CD8-positive, alpha-beta memory T cell (primary cell): ENCODE measurements at regions not wholly inside any gene's neighbourhood (a gene's known extent, or its start where the extent isn't known, plus 50 kb on each side); places are given as distances from the start of the nearest gene placed in this dataset.
"Not testable (repeated sequence)": the region's sequence is repeated elsewhere in the genome, so short reads cannot be mapped to it uniquely, and the experiment has no call there.

Source experiments
- CTCF ChIA-PET: fragments of 350-600 bp; sonication (Branson Sonifier 250); formaldehyde crosslinking; loops from one replicate; lab custom pipeline; 2021; ENCODE audit warnings: antibody characterized with exemption; lab: Charles Lee
- POLR2A ChIA-PET: fragments of 350-600 bp; sonication (Branson Sonifier 250); formaldehyde crosslinking; loops from one replicate; lab custom pipeline; 2021; ENCODE audit warnings: antibody characterized with exemption; lab: Charles Lee
- DNase-seq, 5 donors: peaks; one replicate each; pipeline versions ENCODE4 v3.0.0 to v3.0.0-alpha.2; 2020 to 2022; ENCODE audit warnings: mixed read lengths in 1 of 5
- H3K27ac ChIP-seq: one replicate; pipeline ENCODE4 v1.7.0; 2013; ENCODE audit warnings: low read depth, mild to moderate bottlenecking, low read length, moderate library complexity
- H3K27me3 ChIP-seq: 2 replicates; pipeline ENCODE4 v1.7.0; 2013; ENCODE audit warnings: low read length, mild to moderate bottlenecking; ENCODE audit not compliant: insufficient read depth, poor library complexity, severe bottlenecking
- H3K36me3 ChIP-seq: 2 replicates; pipeline ENCODE4 v1.7.0; 2013; ENCODE audit warnings: mild to moderate bottlenecking, low read length, moderate library complexity; ENCODE audit not compliant: insufficient read depth
- H3K4me1 ChIP-seq: 2 replicates; pipeline ENCODE4 v1.7.0; 2013; ENCODE audit warnings: mild to moderate bottlenecking, low read length, moderate library complexity; ENCODE audit not compliant: insufficient read depth
- H3K4me3 ChIP-seq: 2 replicates; pipeline ENCODE4 v1.7.0; 2013; ENCODE audit warnings: mild to moderate bottlenecking, low read length
- H3K9me3 ChIP-seq: 2 replicates; pipeline ENCODE4 v1.7.0; 2013; ENCODE audit warnings: mild to moderate bottlenecking, low read length
- H3K27ac Mint-ChIP-seq, 8 donors: one replicate each; pipeline ENCODE4 v1.8.0; 2020 to 2021; ENCODE audit warnings: mixed read lengths in 8 of 8, mild to moderate bottlenecking in 6 of 8, inconsistent platforms in 3 of 8, moderate library complexity in 3 of 8
- H3K27me3 Mint-ChIP-seq, 2 donors: one replicate each; pipeline ENCODE4 v1.8.0; 2020 to 2021; ENCODE audit warnings: mixed read lengths in 2 of 2, mild to moderate bottlenecking in 1 of 2, moderate library complexity in 1 of 2
- H3K36me3 Mint-ChIP-seq, 3 donors: one replicate each; pipeline ENCODE4 v1.8.0; 2020 to 2021; ENCODE audit warnings: mixed read lengths in 3 of 3, inconsistent platforms in 1 of 3, mild to moderate bottlenecking in 1 of 3
- H3K4me1 Mint-ChIP-seq, 3 donors: one replicate each; pipeline ENCODE4 v1.8.0; 2020 to 2021; ENCODE audit warnings: mixed read lengths in 3 of 3, inconsistent platforms in 1 of 3, mild to moderate bottlenecking in 1 of 3
- H3K4me3 Mint-ChIP-seq, 7 donors: one replicate each; pipeline ENCODE4 v1.8.0; 2020 to 2021; ENCODE audit warnings: mixed read lengths in 7 of 7, mild to moderate bottlenecking in 6 of 7, moderate library complexity in 4 of 7, inconsistent platforms in 2 of 7
- H3K9me3 Mint-ChIP-seq, 5 donors: one replicate each; pipeline ENCODE4 v1.8.0; 2020 to 2022; ENCODE audit warnings: mixed read lengths in 5 of 5, mild to moderate bottlenecking in 3 of 5, moderate library complexity in 2 of 5, inconsistent platforms in 1 of 5

- H3K27me3 ChIP-seq: no peaks in the 10 kb centered on the region
- no peak overlapping the region for H3K4me3 ChIP-seq
- H3K4me1 ChIP-seq: no peaks in the 10 kb centered on the region
- Mint-ChIP-seq H3K4me1 (no peaks in the 10 kb centered on the region), H3K4me3 (no peak overlapping the region), H3K27me3 (no peaks in the 10 kb centered on the region), H3K9me3 (peaks cover 0 to 7% (median 2%) of the 10 kb centered on the region in 5 donors), H3K36me3 (no peaks in the 10 kb centered on the region), H3K27ac (no peak overlapping the region)
- H3K27ac ChIP-seq: no peak overlapping the region
- DNase-seq: no peak
- no peaks in the 10 kb centered on the region for H3K36me3 ChIP-seq
- ChIA-PET CTCF (no interaction called here), POLR2A (interaction anchor here (0.6 kb wide), 1 partner anchor 49 kb away, joined by 4 read pairs; no protein-coding TSS in a partner anchor)
- no peaks in the 10 kb centered on the region for H3K9me3 ChIP-seq
Observed at GRCh38 chr18:70840649-70841048, 551.8 kb downstream of the SOCS6 start.

- Histone ChIP-seq H3K4me3 (no peak overlapping the region), H3K27me3 (no peaks in the 10 kb centered on the region), H3K27ac (no peak overlapping the region), H3K36me3 (no peaks in the 10 kb centered on the region), H3K4me1 (no peaks in the 10 kb centered on the region), H3K9me3 (no peaks in the 10 kb centered on the region)
- Mint-ChIP-seq H3K27me3 (no peaks in the 10 kb centered on the region), H3K36me3 (peaks cover 0 to 2% (median 0%) of the 10 kb centered on the region in 3 donors), H3K27ac (no peak overlapping the region), H3K4me1 (no peaks in the 10 kb centered on the region), H3K9me3 (peaks cover 0 to 7% (median 0%) of the 10 kb centered on the region in 5 donors), H3K4me3 (no peak overlapping the region)
- CTCF ChIA-PET: no interaction called here
- no peak for DNase-seq
- POLR2A ChIA-PET: no interaction called here
Observed at GRCh38 chr18:70827632-70828031, 538.8 kb downstream of the SOCS6 start.

GRCh38 chr18:70826571-70826970 lies 537.7 kb downstream of the SOCS6 start:
- Histone ChIP-seq H3K4me3 (no peak overlapping the region), H3K27ac (no peak overlapping the region), H3K9me3 (no peaks in the 10 kb centered on the region), H3K36me3 (no peaks in the 10 kb centered on the region), H3K27me3 (no peaks in the 10 kb centered on the region), H3K4me1 (no peaks in the 10 kb centered on the region)
- no peak overlapping the region for H3K4me3 Mint-ChIP-seq
- no peaks in the 10 kb centered on the region for H3K27me3 Mint-ChIP-seq
- no peak for DNase-seq
- peaks cover 0 to 7% (median under 1%) of the 10 kb centered on the region in 5 donors for H3K9me3 Mint-ChIP-seq
- H3K27ac Mint-ChIP-seq: no peak overlapping the region
- no peaks in the 10 kb centered on the region for H3K4me1 Mint-ChIP-seq
- POLR2A ChIA-PET: no interaction called here
- CTCF ChIA-PET: no interaction called here
- peaks cover 0 to 2% (median 0%) of the 10 kb centered on the region in 3 donors for H3K36me3 Mint-ChIP-seq

GRCh38 chr18:70822691-70823090 lies 533.8 kb downstream of the SOCS6 start:
- ChIA-PET CTCF (no interaction called here), POLR2A (no interaction called here)
- no peaks in the 10 kb centered on the region for H3K9me3 ChIP-seq
- no peaks in the 10 kb centered on the region for H3K4me1 ChIP-seq
- Mint-ChIP-seq H3K4me3 (no peak overlapping the region), H3K27ac (no peak overlapping the region), H3K9me3 (peaks cover 0 to 5% (median 3%) of the 10 kb centered on the region in 5 donors), H3K27me3 (no peaks in the 10 kb centered on the region), H3K4me1 (no peaks in the 10 kb centered on the region), H3K36me3 (peaks cover 0 to 2% (median 0%) of the 10 kb centered on the region in 3 donors)
- DNase-seq: no peak
- no peaks in the 10 kb centered on the region for H3K27me3 ChIP-seq
- H3K27ac ChIP-seq: no peak overlapping the region
- no peak overlapping the region for H3K4me3 ChIP-seq
- H3K36me3 ChIP-seq: no peaks in the 10 kb centered on the region

GRCh38 chr18:70822117-70822516 lies 533.3 kb downstream of the SOCS6 start:
- no peak overlapping the region for H3K27ac Mint-ChIP-seq

GRCh38 chr18:70808481-70809056 lies 519.7 kb downstream of the SOCS6 start:
- Mint-ChIP-seq H3K4me1 (no peaks in the 10 kb centered on the region), H3K27me3 (no peaks in the 10 kb centered on the region), H3K27ac (no peak overlapping the region), H3K36me3 (no peaks in the 10 kb centered on the region), H3K4me3 (no peak overlapping the region), H3K9me3 (peaks cover 0 to 16% (median 3%) of the 10 kb centered on the region in 5 donors)
- no peaks in the 10 kb centered on the region for H3K9me3 ChIP-seq
- CTCF ChIA-PET: no interaction called here
- DNase-seq: no peak
- H3K36me3 ChIP-seq: no peaks in the 10 kb centered on the region
- no peaks in the 10 kb centered on the region for H3K4me1 ChIP-seq
- no peak overlapping the region for H3K4me3 ChIP-seq
- POLR2A ChIA-PET: no interaction called here
- no peak overlapping the region for H3K27ac ChIP-seq
- no peaks in the 10 kb centered on the region for H3K27me3 ChIP-seq

More at GRCh38 chr18:70822117-70822516, 533.3 kb downstream of the SOCS6 start:
- Histone ChIP-seq H3K9me3 (no peaks in the 10 kb centered on the region), H3K4me3 (no peak overlapping the region), H3K36me3 (no peaks in the 10 kb centered on the region), H3K4me1 (no peaks in the 10 kb centered on the region), H3K27ac (no peak overlapping the region), H3K27me3 (no peaks in the 10 kb centered on the region)
- no peak overlapping the region for H3K4me3 Mint-ChIP-seq
- no peaks in the 10 kb centered on the region for H3K27me3 Mint-ChIP-seq
- H3K4me1 Mint-ChIP-seq: no peaks in the 10 kb centered on the region
- CTCF ChIA-PET: no interaction called here
- POLR2A ChIA-PET: no interaction called here
- no peak for DNase-seq
- peaks cover 0 to 2% (median 0%) of the 10 kb centered on the region in 3 donors for H3K36me3 Mint-ChIP-seq
- H3K9me3 Mint-ChIP-seq: peaks cover 0 to 5% (median 3%) of the 10 kb centered on the region in 5 donors

- Mint-ChIP-seq H3K36me3 (no peaks in the 10 kb centered on the region), H3K4me1 (peaks cover 0 to 6% (median 0%) of the 10 kb centered on the region in 3 donors), H3K9me3 (peaks cover 0 to 8% (median 0%) of the 10 kb centered on the region in 5 donors), H3K4me3 (no peak overlapping the region), H3K27me3 (no peaks in the 10 kb centered on the region), H3K27ac (no peak overlapping the region)
- no peaks in the 10 kb centered on the region for H3K9me3 ChIP-seq
- H3K27me3 ChIP-seq: no peaks in the 10 kb centered on the region
- H3K4me3 ChIP-seq: no peak overlapping the region
- ChIA-PET CTCF (no interaction called here), POLR2A (no interaction called here)
- DNase-seq: peak in 4 of 5 donors; percentile 1 to 70 (median 37)
- H3K36me3 ChIP-seq: no peaks in the 10 kb centered on the region
- no peak overlapping the region for H3K27ac ChIP-seq
- H3K4me1 ChIP-seq: peaks cover 5% of the 10 kb centered on the region
Observed at GRCh38 chr18:70781860-70782453, 493.1 kb downstream of the SOCS6 start.

- H3K36me3 Mint-ChIP-seq, H3K27me3 ChIP-seq, H3K4me3 ChIP-seq, H3K27me3 Mint-ChIP-seq, H3K36me3 ChIP-seq, DNase-seq, H3K27ac Mint-ChIP-seq, H3K4me3 Mint-ChIP-seq, H3K9me3 ChIP-seq, H3K9me3 Mint-ChIP-seq, H3K4me1 ChIP-seq, H3K27ac ChIP-seq, H3K4me1 Mint-ChIP-seq, POLR2A ChIA-PET, CTCF ChIA-PET: not testable (repeated sequence)
Observed at GRCh38 chr18:70766254-70766653, 477.4 kb downstream of the SOCS6 start.
